ENCODE measurements at regions not wholly inside any gene's neighbourhood (a gene's known extent, or its start where the extent isn't known, plus 50 kb on each side); places are given as distances from the start of the nearest gene placed in this dataset.

DNA sequence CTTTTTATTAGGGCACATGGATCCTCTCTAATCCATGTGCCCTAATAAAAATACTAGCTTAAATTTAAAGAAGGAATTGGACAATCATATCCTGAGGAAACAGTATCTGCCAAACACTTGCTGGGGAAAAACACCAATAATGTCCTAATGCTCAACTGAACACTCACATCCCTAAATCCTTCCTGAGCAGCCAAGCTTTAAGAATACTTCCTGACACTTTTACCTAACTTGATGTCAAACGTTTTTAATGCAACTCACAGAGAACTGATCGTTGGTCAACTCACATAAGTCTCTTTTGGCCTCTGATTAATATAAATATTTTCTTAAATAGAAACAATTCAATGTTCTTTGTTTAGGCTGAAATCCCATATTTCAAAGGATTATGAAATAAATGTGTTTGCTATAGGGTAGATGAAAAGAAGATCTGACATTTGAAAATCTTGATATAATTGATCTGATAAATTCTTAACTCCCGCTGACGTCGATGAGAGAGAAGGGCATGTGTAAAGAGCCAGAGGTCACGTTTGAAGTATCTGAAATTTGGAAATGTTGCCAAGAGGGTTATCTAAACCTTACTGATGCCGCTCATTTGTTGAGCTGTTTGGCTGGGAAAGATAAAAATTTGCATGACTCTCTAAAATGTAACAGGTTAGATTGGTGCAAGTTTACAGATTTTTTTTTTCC lies 122.8 kb upstream of the RHOBTB1 start:
- H3K4me1 ChIP-seq: no peaks in the 10 kb centered on the region

GRCh38 chr10:61065051-61065450 lies 121.1 kb upstream of the RHOBTB1 start:
- H3K27ac ChIP-seq: no peak overlapping the region
- H3K4me3 ChIP-seq: no peak overlapping the region
- H3K27me3 ChIP-seq: no peaks in the 10 kb centered on the region
- no peaks in the 10 kb centered on the region for H3K4me1 ChIP-seq
- H4K20me1 ChIP-seq: no peaks in the 10 kb centered on the region
- TF ChIP-seq Cebpa-rat (IDR thresholded peaks at IDR 0.05): no peak
- H3K4me2 ChIP-seq: no peak overlapping the region
- no peaks in the 10 kb centered on the region for H3K36me3 ChIP-seq
- no peak overlapping the region for H3K9ac ChIP-seq
- no peaks in the 10 kb centered on the region for H3K9me3 ChIP-seq

More for the DNA sequence above, 122.8 kb upstream of the RHOBTB1 start:
- Histone ChIP-seq H3K4me3 (no peak overlapping the region), H3K9ac (no peak overlapping the region), H3K27ac (no peak overlapping the region), H3K4me2 (no peak overlapping the region), H4K20me1 (no peaks in the 10 kb centered on the region), H3K27me3 (no peaks in the 10 kb centered on the region), H3K9me3 (no peaks in the 10 kb centered on the region), H3K36me3 (no peaks in the 10 kb centered on the region)
- no peak for TF ChIP-seq Cebpa-rat (IDR thresholded peaks at IDR 0.05)

DNA sequence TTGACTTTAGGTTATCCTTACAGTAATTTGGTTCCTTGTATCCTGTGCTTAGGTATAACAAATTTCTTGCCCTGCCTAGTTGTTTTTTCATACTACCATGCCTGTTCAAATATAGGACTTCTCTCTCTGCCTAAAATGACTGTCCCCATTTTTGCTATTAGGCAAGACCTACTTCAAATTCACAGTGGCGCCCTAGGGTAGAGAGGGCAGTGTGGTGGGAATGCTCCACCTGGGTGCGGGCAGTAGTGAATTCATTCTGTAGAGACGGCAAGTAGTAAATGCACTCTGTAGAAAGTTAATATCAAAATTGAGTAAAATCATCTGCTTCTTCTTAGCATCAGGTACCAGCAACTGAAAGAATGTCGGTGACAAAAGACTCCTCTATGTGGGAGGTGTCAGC lies 120.4 kb upstream of the RHOBTB1 start:
- Histone ChIP-seq H3K27ac (no peak overlapping the region), H3K4me1 (no peaks in the 10 kb centered on the region), H3K9me3 (no peaks in the 10 kb centered on the region), H4K20me1 (no peaks in the 10 kb centered on the region), H3K4me2 (no peak overlapping the region), H3K27me3 (no peaks in the 10 kb centered on the region), H3K9ac (no peak overlapping the region), H3K4me3 (no peak overlapping the region), H3K36me3 (no peaks in the 10 kb centered on the region)
- TF ChIP-seq Cebpa-rat (IDR thresholded peaks at IDR 0.05): no peak

GRCh38 chr10:61063901-61064300 lies 119.9 kb upstream of the RHOBTB1 start:
- no peak for TF ChIP-seq Cebpa-rat (IDR thresholded peaks at IDR 0.05)
- Histone ChIP-seq H3K4me3 (no peak overlapping the region), H3K36me3 (no peaks in the 10 kb centered on the region), H3K9ac (no peak overlapping the region), H3K27ac (no peak overlapping the region), H3K9me3 (no peaks in the 10 kb centered on the region), H3K4me2 (no peak overlapping the region), H3K4me1 (no peaks in the 10 kb centered on the region), H3K27me3 (no peaks in the 10 kb centered on the region), H4K20me1 (no peaks in the 10 kb centered on the region)

GRCh38 chr10:61063034-61063433 lies 119.0 kb upstream of the RHOBTB1 start:
- H3K9ac ChIP-seq: no peak overlapping the region
- no peaks in the 10 kb centered on the region for H3K36me3 ChIP-seq
- H3K27ac ChIP-seq: no peak overlapping the region
- H4K20me1 ChIP-seq: no peaks in the 10 kb centered on the region
- H3K4me1 ChIP-seq: no peaks in the 10 kb centered on the region
- no peak for TF ChIP-seq Cebpa-rat (IDR thresholded peaks at IDR 0.05)
- H3K9me3 ChIP-seq: no peaks in the 10 kb centered on the region
- no peak overlapping the region for H3K4me3 ChIP-seq
- H3K4me2 ChIP-seq: no peak overlapping the region
- no peaks in the 10 kb centered on the region for H3K27me3 ChIP-seq

GRCh38 chr10:61061923-61062504 lies 118.0 kb upstream of the RHOBTB1 start:
- no peaks in the 10 kb centered on the region for H3K27me3 ChIP-seq
- TF ChIP-seq Cebpa-rat (IDR thresholded peaks at IDR 0.05): no peak
- no peak overlapping the region for H3K27ac ChIP-seq
- H3K9ac ChIP-seq: no peak overlapping the region
- H4K20me1 ChIP-seq: no peaks in the 10 kb centered on the region
- H3K4me1 ChIP-seq: no peaks in the 10 kb centered on the region
- no peak overlapping the region for H3K4me3 ChIP-seq
- H3K4me2 ChIP-seq: no peak overlapping the region
- H3K36me3 ChIP-seq: no peaks in the 10 kb centered on the region
- no peaks in the 10 kb centered on the region for H3K9me3 ChIP-seq

GRCh38 chr10:61059636-61060035 lies 115.7 kb upstream of the RHOBTB1 start:
- no peaks in the 10 kb centered on the region for H3K4me1 ChIP-seq
- H3K27me3 ChIP-seq: no peaks in the 10 kb centered on the region
- H4K20me1 ChIP-seq: no peaks in the 10 kb centered on the region
- H3K27ac ChIP-seq: no peak overlapping the region
- no peak for TF ChIP-seq Cebpa-rat (IDR thresholded peaks at IDR 0.05)
- H3K36me3 ChIP-seq: no peaks in the 10 kb centered on the region
- H3K4me3 ChIP-seq: no peak overlapping the region
- H3K4me2 ChIP-seq: no peak overlapping the region
- no peak overlapping the region for H3K9ac ChIP-seq
- H3K9me3 ChIP-seq: no peaks in the 10 kb centered on the region

- Histone ChIP-seq H3K27ac (no peak overlapping the region), H3K9ac (no peak overlapping the region), H3K36me3 (no peaks in the 10 kb centered on the region), H3K4me3 (no peak overlapping the region), H3K4me1 (no peaks in the 10 kb centered on the region), H3K9me3 (no peaks in the 10 kb centered on the region), H3K27me3 (no peaks in the 10 kb centered on the region), H3K4me2 (no peak overlapping the region), H4K20me1 (no peaks in the 10 kb centered on the region)
- TF ChIP-seq Cebpa-rat (IDR thresholded peaks at IDR 0.05): no peak
These were observed 108.7 kb upstream of the RHOBTB1 start for GRCh38 chr10:61052469-61053205.

- TF ChIP-seq Cebpa-rat (IDR thresholded peaks at IDR 0.05): no peak
- Histone ChIP-seq H4K20me1 (no peaks in the 10 kb centered on the region), H3K4me1 (no peaks in the 10 kb centered on the region), H3K27me3 (no peaks in the 10 kb centered on the region), H3K9me3 (no peaks in the 10 kb centered on the region), H3K36me3 (no peaks in the 10 kb centered on the region), H3K9ac (no peak overlapping the region), H3K27ac (no peak overlapping the region), H3K4me2 (no peak overlapping the region), H3K4me3 (no peak overlapping the region)
These were observed 107.4 kb upstream of the RHOBTB1 start for GRCh38 chr10:61051344-61051743.

- Histone ChIP-seq H3K4me1 (no peaks in the 10 kb centered on the region), H3K27ac (no peak overlapping the region), H3K9ac (no peak overlapping the region), H3K4me3 (no peak overlapping the region), H3K27me3 (no peaks in the 10 kb centered on the region), H3K4me2 (no peak overlapping the region), H3K9me3 (no peaks in the 10 kb centered on the region), H4K20me1 (no peaks in the 10 kb centered on the region), H3K36me3 (no peaks in the 10 kb centered on the region)
- TF ChIP-seq Cebpa-rat (IDR thresholded peaks at IDR 0.05): no peak
These were observed 106.2 kb upstream of the RHOBTB1 start for GRCh38 chr10:61050120-61050745.

All from BLaER1 (cell line).